ENCODE measurements at regions not wholly inside any gene's neighbourhood (a gene's known extent, or its start where the extent isn't known, plus 50 kb on each side); places are given as distances from the start of the nearest gene placed in this dataset.

GRCh38 chrY:14301552-14301951 lies 222.8 kb upstream of the NLGN4Y start:
- CTCF ChIA-PET: no interaction called here

GRCh38 chrY:14328677-14329345 lies 195.5 kb upstream of the NLGN4Y start:
- ChIA-PET CTCF (no interaction called here), POLR2A (no interaction called here)
- no peak for DNase-seq

More at GRCh38 chrY:14301552-14301951, 222.8 kb upstream of the NLGN4Y start:
- WGBS (ENCODE audit: insufficient coverage): no CpG with 5 or more reads among the region's 3 CpGs
- Histone ChIP-seq H3K4me1 (ENCODE audit: control extremely low read depth in 1 of 4, control insufficient read depth in 4 of 4, insufficient read depth in 4 of 4, low read length in 3 of 4) (no peaks in the 10 kb centered on the region), H3K36me3 (ENCODE audit: control insufficient read depth in 4 of 4, insufficient read depth in 4 of 4, low read length in 3 of 4) (no peaks in the 10 kb centered on the region), H3K27ac (ENCODE audit: insufficient read depth in 1 of 2, low read depth in 1 of 2, low read length in 2 of 2, poor library complexity in 1 of 2, severe bottlenecking in 2 of 2) (no peak overlapping the region), H3K27me3 (replicated peaks in 2 of 5; ENCODE audit: control insufficient read depth in 4 of 5, insufficient read depth in 5 of 5, low read length in 4 of 5) (no peaks in the 10 kb centered on the region), H3K4me3 (ENCODE audit: control insufficient read depth in 1 of 7, extremely low read depth in 1 of 7, insufficient read depth in 4 of 7, low read depth in 2 of 7, low read length in 6 of 7) (no peak overlapping the region), H3K9me3 (ENCODE audit: control extremely low read depth in 1 of 5, control insufficient read depth in 4 of 5, insufficient read depth in 2 of 5, low read depth in 1 of 5, low read length in 4 of 5) (no peaks in the 10 kb centered on the region)
- DNase-seq: no peak
- POLR2A ChIA-PET: no interaction called here

GRCh38 chrY:14330362-14330761 lies 194.0 kb upstream of the NLGN4Y start:
- Histone ChIP-seq H3K36me3 (ENCODE audit: control insufficient read depth in 4 of 4, insufficient read depth in 4 of 4, low read length in 3 of 4) (no peaks in the 10 kb centered on the region), H3K4me1 (ENCODE audit: control extremely low read depth in 1 of 4, control insufficient read depth in 4 of 4, insufficient read depth in 4 of 4, low read length in 3 of 4) (no peaks in the 10 kb centered on the region), H3K27me3 (replicated peaks in 2 of 5; ENCODE audit: control insufficient read depth in 4 of 5, insufficient read depth in 5 of 5, low read length in 4 of 5) (no peaks in the 10 kb centered on the region), H3K27ac (ENCODE audit: insufficient read depth in 1 of 2, low read depth in 1 of 2, low read length in 2 of 2, poor library complexity in 1 of 2, severe bottlenecking in 2 of 2) (no peak overlapping the region), H3K9me3 (ENCODE audit: control extremely low read depth in 1 of 5, control insufficient read depth in 4 of 5, insufficient read depth in 2 of 5, low read depth in 1 of 5, low read length in 4 of 5) (no peaks in the 10 kb centered on the region), H3K4me3 (ENCODE audit: control insufficient read depth in 1 of 7, extremely low read depth in 1 of 7, insufficient read depth in 4 of 7, low read depth in 2 of 7, low read length in 6 of 7) (no peak overlapping the region)
- POLR2A ChIA-PET: no interaction called here
- CTCF ChIA-PET: no interaction called here
- no peak for DNase-seq

More at GRCh38 chrY:14328677-14329345, 195.5 kb upstream of the NLGN4Y start:
- no peaks in the 10 kb centered on the region for H3K27me3 ChIP-seq (replicated peaks in 2 of 5; ENCODE audit: control insufficient read depth in 4 of 5, insufficient read depth in 5 of 5, low read length in 4 of 5)
- H3K36me3 ChIP-seq (ENCODE audit: control insufficient read depth in 4 of 4, insufficient read depth in 4 of 4, low read length in 3 of 4): no peaks in the 10 kb centered on the region
- H3K9me3 ChIP-seq (ENCODE audit: control extremely low read depth in 1 of 5, control insufficient read depth in 4 of 5, insufficient read depth in 2 of 5, low read depth in 1 of 5, low read length in 4 of 5): no peaks in the 10 kb centered on the region
- H3K4me3 ChIP-seq (ENCODE audit: control insufficient read depth in 1 of 7, extremely low read depth in 1 of 7, insufficient read depth in 4 of 7, low read depth in 2 of 7, low read length in 6 of 7): no peak overlapping the region
- no peaks in the 10 kb centered on the region for H3K4me1 ChIP-seq (ENCODE audit: control extremely low read depth in 1 of 4, control insufficient read depth in 4 of 4, insufficient read depth in 4 of 4, low read length in 3 of 4)
- no peak overlapping the region for H3K27ac ChIP-seq (ENCODE audit: insufficient read depth in 1 of 2, low read depth in 1 of 2, low read length in 2 of 2, poor library complexity in 1 of 2, severe bottlenecking in 2 of 2)

GRCh38 chrY:14339524-14339923 lies 184.8 kb upstream of the NLGN4Y start:
- no peak overlapping the region for H3K27ac ChIP-seq (ENCODE audit: insufficient read depth in 1 of 2, low read depth in 1 of 2, low read length in 2 of 2, poor library complexity in 1 of 2, severe bottlenecking in 2 of 2)

GRCh38 chrY:14340459-14341143 lies 183.7 kb upstream of the NLGN4Y start:
- Histone ChIP-seq H3K4me3 (ENCODE audit: control insufficient read depth in 1 of 7, extremely low read depth in 1 of 7, insufficient read depth in 4 of 7, low read depth in 2 of 7, low read length in 6 of 7) (peak overlapping the region in 1 of 7 experiments; percentile 52), H3K4me1 (ENCODE audit: control extremely low read depth in 1 of 4, control insufficient read depth in 4 of 4, insufficient read depth in 4 of 4, low read length in 3 of 4) (peaks cover 0 to 7% (median 0%) of the 10 kb centered on the region in 4 experiments), H3K36me3 (ENCODE audit: control insufficient read depth in 4 of 4, insufficient read depth in 4 of 4, low read length in 3 of 4) (no peaks in the 10 kb centered on the region), H3K27me3 (replicated peaks in 2 of 5; ENCODE audit: control insufficient read depth in 4 of 5, insufficient read depth in 5 of 5, low read length in 4 of 5) (no peaks in the 10 kb centered on the region), H3K9me3 (ENCODE audit: control extremely low read depth in 1 of 5, control insufficient read depth in 4 of 5, insufficient read depth in 2 of 5, low read depth in 1 of 5, low read length in 4 of 5) (no peaks in the 10 kb centered on the region), H3K27ac (ENCODE audit: insufficient read depth in 1 of 2, low read depth in 1 of 2, low read length in 2 of 2, poor library complexity in 1 of 2, severe bottlenecking in 2 of 2) (no peak overlapping the region)
- ChIA-PET POLR2A (no interaction called here), CTCF (no interaction called here)
- peak in 1 of 3 donors; percentile 63 for DNase-seq
- no CpG with 5 or more reads among the region's 6 CpGs for WGBS (ENCODE audit: insufficient coverage)

More at GRCh38 chrY:14339524-14339923, 184.8 kb upstream of the NLGN4Y start:
- WGBS (ENCODE audit: insufficient coverage): no CpG with 5 or more reads among the region's 4 CpGs
- no peaks in the 10 kb centered on the region for H3K9me3 ChIP-seq (ENCODE audit: control extremely low read depth in 1 of 5, control insufficient read depth in 4 of 5, insufficient read depth in 2 of 5, low read depth in 1 of 5, low read length in 4 of 5)
- no peaks in the 10 kb centered on the region for H3K36me3 ChIP-seq (ENCODE audit: control insufficient read depth in 4 of 4, insufficient read depth in 4 of 4, low read length in 3 of 4)
- POLR2A ChIA-PET: no interaction called here
- H3K27me3 ChIP-seq (replicated peaks in 2 of 5; ENCODE audit: control insufficient read depth in 4 of 5, insufficient read depth in 5 of 5, low read length in 4 of 5): no peaks in the 10 kb centered on the region
- CTCF ChIA-PET: no interaction called here
- DNase-seq: no peak
- peaks cover 0 to 4% (median 0%) of the 10 kb centered on the region in 4 experiments for H3K4me1 ChIP-seq (ENCODE audit: control extremely low read depth in 1 of 4, control insufficient read depth in 4 of 4, insufficient read depth in 4 of 4, low read length in 3 of 4)
- H3K4me3 ChIP-seq (ENCODE audit: control insufficient read depth in 1 of 7, extremely low read depth in 1 of 7, insufficient read depth in 4 of 7, low read depth in 2 of 7, low read length in 6 of 7): no peak overlapping the region

- no CpG with 5 or more reads among the region's 5 CpGs for WGBS (ENCODE audit: insufficient coverage)
- POLR2A ChIA-PET: no interaction called here
- Histone ChIP-seq H3K27me3 (replicated peaks in 2 of 5; ENCODE audit: control insufficient read depth in 4 of 5, insufficient read depth in 5 of 5, low read length in 4 of 5) (no peaks in the 10 kb centered on the region), H3K36me3 (ENCODE audit: control insufficient read depth in 4 of 4, insufficient read depth in 4 of 4, low read length in 3 of 4) (no peaks in the 10 kb centered on the region), H3K4me1 (ENCODE audit: control extremely low read depth in 1 of 4, control insufficient read depth in 4 of 4, insufficient read depth in 4 of 4, low read length in 3 of 4) (peaks cover 0 to 7% (median 0%) of the 10 kb centered on the region in 4 experiments), H3K9me3 (ENCODE audit: control extremely low read depth in 1 of 5, control insufficient read depth in 4 of 5, insufficient read depth in 2 of 5, low read depth in 1 of 5, low read length in 4 of 5) (no peaks in the 10 kb centered on the region), H3K4me3 (ENCODE audit: control insufficient read depth in 1 of 7, extremely low read depth in 1 of 7, insufficient read depth in 4 of 7, low read depth in 2 of 7, low read length in 6 of 7) (peak overlapping the region in 1 of 7 experiments; percentile 61), H3K27ac (ENCODE audit: insufficient read depth in 1 of 2, low read depth in 1 of 2, low read length in 2 of 2, poor library complexity in 1 of 2, severe bottlenecking in 2 of 2) (no peak overlapping the region)
- CTCF ChIA-PET: no interaction called here
- DNase-seq: peak in 1 of 3 donors; percentile 31
Measured at GRCh38 chrY:14344648-14345333, 179.5 kb upstream of the NLGN4Y start.

GRCh38 chrY:14351590-14351989 lies 172.7 kb upstream of the NLGN4Y start:
- Histone ChIP-seq H3K27me3 (replicated peaks in 2 of 5; ENCODE audit: control insufficient read depth in 4 of 5, insufficient read depth in 5 of 5, low read length in 4 of 5) (no peaks in the 10 kb centered on the region), H3K9me3 (ENCODE audit: control extremely low read depth in 1 of 5, control insufficient read depth in 4 of 5, insufficient read depth in 2 of 5, low read depth in 1 of 5, low read length in 4 of 5) (no peaks in the 10 kb centered on the region), H3K36me3 (ENCODE audit: control insufficient read depth in 4 of 4, insufficient read depth in 4 of 4, low read length in 3 of 4) (no peaks in the 10 kb centered on the region), H3K27ac (ENCODE audit: insufficient read depth in 1 of 2, low read depth in 1 of 2, low read length in 2 of 2, poor library complexity in 1 of 2, severe bottlenecking in 2 of 2) (no peak overlapping the region), H3K4me1 (ENCODE audit: control extremely low read depth in 1 of 4, control insufficient read depth in 4 of 4, insufficient read depth in 4 of 4, low read length in 3 of 4) (no peaks in the 10 kb centered on the region), H3K4me3 (ENCODE audit: control insufficient read depth in 1 of 7, extremely low read depth in 1 of 7, insufficient read depth in 4 of 7, low read depth in 2 of 7, low read length in 6 of 7) (no peak overlapping the region)
- CTCF ChIA-PET: no interaction called here
- no peak for DNase-seq
- no CpG with 5 or more reads among the region's 1 CpG for WGBS (ENCODE audit: insufficient coverage)
- POLR2A ChIA-PET: no interaction called here
